Fibroblast of skin of left quadriceps (primary cell): ENCODE measurements at regions not wholly inside any gene's neighbourhood (a gene's known extent, or its start where the extent isn't known, plus 50 kb on each side); places are given as distances from the start of the nearest gene placed in this dataset.

Experiments
- DNase-seq, 2 experiments: peaks; one replicate each; pipeline ENCODE4 v3.0.0-alpha.2; 2013; ENCODE audit warnings: low read depth in 2 of 2

DNA sequence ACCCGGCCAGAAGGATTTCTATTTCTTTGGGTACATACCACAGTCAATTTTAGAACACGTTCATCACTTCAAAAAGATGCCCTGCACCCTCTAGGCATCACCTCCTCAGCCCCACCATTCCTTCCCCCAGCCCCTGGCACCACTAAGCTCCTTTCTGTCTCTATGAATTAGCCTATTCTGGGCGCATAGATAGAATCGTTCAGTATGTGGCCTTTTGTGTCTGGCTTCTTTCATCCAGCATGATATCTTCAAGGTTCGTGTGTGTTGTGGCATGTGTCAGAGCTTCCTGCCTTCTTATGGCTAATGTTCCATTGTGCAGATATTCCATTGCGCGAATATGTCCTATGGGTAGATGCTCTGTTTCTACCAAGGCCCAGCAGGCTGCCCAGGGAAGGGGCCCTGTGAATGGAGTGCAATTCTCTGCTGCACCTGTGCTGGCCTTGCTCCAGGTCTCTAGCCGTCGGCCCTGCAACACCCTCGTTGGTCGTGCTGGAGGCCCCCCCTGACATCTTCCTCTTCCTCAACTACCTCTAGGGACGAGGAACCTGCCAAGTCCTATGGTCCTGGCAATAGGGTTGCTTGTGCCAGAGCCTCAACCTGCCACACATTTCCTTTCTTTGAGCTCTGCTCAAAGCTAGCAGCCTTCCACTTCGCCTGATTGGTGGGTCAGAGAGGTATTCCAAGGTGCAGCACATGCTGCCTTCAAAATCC is 113.5 kb downstream of the RIPK4 start:
- no peak for DNase-seq

DNA sequence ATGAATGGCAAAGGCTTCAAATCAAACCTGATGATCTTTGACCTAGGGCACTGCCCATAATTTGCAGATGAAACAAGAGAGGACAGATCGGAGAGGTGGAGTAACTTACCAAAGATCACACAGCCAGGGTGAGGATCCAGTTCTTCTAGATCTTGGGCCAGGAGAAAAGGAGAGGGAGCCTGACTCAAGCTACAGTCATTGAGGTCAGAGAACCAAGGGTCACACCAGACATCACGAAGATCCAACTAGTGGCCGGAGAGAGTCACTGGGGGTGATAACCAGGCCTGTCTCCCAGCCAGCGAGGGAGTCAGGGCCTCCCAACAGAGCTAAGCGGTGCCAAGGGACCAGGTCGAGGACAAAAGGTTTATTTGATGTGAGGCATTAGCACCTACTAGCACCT is 115.0 kb downstream of the RIPK4 start:
- DNase-seq = no peak

DNA sequence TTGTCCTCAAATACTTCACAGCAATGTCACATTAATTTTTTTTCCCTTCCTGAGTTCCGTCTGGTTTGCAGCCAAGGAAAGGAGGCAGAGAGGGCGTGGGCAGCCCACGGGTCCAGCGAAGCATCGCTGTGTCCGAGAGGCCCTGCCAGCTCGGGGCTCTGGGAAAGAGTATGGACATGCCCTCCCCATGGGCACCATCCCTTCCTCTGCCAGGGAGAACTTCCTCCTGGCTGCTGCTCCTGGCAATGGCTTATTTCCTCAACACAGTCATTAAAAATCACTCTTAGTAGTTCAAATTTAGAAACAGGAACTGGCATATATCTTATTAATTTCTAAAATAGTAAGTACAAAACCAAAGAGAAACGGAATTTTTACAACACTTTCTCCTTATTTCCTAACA is 115.4 kb downstream of the RIPK4 start:
- DNase-seq = no peak

DNA sequence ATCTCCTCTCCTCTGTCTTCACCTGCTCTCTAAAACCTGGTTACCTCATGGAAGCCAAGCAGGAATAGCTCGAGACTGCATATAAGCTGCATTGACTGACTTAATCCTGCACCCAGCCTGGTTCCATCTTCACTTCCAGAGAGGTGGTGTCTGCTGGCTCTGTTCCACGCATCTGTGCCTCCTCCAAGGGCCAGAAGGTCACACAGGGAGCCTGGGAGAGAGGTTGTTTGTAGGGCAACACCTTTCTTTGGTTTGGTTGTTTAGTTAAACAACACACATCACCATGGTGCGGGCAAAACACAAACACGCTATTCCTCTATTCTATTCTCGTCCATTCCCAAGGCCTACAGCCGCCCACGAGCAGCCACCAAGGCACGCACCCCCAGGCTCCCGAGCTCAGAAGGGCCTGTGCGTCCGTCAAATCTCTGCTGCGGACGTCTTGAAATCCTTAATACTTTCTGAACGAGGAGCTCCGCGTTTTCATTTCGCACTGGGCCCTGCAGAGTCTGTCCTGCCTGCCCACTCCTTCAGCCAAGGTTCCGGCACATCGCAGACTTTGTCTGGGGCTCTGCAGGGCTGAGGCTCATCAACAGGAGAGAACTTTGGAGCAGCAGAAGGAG is 116.2 kb downstream of the RIPK4 start:
- DNase-seq = no peak

DNA sequence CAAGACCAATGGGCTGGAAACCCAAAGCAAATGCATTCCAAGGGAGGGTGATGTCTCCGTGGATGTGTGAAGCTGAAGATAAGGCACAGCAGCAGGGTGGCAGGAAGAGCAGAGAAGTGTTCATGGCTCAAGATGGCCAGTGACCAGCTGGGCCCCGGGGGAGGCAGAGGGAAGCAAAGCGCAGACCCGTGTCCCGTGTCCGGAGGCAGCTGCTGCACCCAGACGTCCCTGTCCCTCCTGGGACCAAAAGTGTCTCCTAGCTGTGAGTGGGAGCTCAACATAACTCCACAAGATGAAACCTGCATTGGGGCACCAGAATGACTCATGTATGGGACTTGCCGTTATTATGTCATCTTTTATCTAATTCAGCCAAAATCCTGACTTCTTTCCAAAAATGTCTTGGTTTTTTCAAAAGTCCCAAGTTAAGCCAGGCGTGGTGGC is 118.2 kb downstream of the RIPK4 start:
- DNase-seq = no peak

DNA sequence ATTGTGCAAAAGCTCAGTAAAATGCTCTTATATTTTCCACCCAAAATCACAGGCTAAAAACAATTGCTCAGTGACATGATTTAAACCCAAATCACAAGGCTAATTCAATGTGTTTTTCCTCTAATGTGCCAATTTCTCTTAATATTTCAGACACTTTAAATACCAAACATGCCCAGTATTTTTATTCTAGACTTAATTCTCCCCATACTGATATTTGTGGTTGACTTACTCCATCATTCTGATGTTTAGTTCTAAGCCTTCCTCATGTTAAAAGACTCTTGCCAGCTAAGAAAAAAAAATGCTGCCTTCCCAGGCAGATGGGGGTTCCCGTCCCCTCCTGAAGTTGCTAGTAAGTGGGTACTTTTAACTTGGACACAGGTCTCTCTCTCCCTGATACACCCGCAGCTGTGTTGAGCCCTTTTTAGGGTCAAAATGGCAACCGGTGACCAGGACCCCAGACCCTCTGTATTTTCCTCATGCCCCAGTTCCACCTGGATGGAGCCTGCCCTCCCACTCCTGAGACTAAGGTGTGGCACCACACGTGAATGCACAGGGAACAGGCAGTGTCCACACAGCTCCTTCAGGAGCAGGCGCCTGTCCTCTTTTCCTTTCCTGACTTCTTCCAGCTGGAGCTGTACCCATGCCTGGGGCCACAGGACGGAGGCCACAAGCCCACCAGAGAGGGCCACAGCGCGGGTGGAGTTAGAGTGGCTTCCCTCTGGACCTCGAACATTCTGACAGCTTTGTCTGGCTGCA is 118.9 kb downstream of the RIPK4 start:
- DNase-seq = no peak

DNA sequence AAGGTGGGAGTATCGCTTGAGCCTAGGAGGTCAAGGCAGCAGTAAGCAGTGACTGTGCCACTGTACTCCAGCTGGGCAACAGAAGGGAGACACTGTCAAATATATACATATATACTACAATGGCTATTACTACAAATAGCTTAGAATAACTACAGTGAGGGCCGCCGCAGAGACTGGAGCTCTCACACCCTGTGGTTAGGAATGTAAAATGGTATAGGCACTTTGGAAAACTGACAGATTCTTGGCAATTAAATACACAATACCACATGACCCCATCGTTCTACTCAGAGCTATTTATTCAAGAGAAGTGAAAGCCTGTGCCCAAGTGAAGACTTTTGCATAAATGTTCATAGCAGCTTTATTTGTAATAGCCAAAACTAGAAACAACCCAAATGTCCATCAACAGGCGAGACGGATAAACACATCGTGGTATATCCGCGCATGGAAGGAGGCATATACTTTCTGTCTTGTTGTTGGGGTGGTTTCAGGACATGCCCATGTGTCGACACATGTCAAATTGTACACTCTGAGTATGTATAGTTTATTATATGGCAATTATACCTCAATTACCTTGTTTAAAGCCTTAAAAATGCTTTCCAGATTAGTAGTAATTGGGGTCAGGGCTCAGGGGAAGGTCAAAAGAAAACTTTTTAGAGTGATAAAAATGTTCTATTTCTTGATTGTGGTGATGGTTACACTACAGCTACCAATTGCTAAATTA is 123.4 kb downstream of the RIPK4 start:
- no peak for DNase-seq

DNA sequence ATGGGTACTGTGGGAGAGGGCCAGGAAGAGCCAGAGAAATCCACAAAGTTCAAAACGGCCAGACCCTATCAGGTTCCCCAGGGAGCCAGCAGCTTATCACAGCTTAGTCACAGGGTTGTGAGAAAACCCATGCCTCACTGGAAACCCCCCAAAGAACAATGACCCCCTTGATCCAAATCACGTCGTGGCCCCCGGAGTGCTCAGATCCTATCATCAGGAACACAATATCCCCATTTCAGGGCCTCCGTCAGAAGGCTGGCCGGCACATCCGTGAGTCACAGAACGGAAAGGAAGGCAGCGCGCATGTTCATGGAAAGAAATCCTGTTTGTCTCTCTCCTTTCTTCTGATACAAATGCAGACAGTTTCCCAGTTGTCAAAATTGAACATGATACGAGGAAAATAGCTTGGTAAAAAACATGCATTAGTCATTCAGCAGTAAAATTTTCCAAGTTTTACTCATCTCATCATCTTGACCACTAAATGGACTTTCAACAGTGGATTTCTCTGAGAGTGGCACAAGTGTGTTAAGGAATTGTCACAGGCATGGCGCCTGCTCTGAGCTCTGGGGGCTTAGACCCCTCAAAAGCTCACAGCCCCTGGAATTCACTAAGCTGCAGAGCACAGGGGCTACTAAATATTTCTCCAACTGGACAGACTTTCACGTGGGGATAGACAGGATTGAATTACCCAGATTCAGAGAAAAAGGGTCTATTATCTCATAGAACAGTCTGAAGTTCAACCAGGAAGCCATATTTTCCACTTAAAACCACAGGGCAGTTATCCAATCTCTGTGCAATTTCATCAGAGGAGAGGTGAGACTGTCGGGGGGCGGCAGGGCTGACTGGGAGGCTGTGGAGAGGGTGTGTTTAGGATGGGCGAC is 124.8 kb downstream of the RIPK4 start:
- DNase-seq = peak; percentile 87 to 88

DNA sequence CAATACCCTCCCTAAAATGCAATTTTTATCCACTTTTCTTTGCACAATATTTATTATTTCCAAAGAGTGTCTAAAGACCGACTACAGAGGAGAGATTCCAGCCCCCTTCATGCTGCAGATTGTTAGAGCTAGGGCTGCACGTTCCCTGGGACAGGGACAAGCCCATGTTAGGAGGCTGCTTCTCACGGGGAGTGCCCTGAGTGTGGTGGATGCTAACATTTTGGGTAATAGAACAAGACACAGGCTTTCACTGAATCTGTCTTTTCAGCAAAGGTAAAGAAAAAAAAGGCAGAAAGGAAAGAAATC is 125.4 kb downstream of the RIPK4 start:
- DNase-seq = no peak

DNA sequence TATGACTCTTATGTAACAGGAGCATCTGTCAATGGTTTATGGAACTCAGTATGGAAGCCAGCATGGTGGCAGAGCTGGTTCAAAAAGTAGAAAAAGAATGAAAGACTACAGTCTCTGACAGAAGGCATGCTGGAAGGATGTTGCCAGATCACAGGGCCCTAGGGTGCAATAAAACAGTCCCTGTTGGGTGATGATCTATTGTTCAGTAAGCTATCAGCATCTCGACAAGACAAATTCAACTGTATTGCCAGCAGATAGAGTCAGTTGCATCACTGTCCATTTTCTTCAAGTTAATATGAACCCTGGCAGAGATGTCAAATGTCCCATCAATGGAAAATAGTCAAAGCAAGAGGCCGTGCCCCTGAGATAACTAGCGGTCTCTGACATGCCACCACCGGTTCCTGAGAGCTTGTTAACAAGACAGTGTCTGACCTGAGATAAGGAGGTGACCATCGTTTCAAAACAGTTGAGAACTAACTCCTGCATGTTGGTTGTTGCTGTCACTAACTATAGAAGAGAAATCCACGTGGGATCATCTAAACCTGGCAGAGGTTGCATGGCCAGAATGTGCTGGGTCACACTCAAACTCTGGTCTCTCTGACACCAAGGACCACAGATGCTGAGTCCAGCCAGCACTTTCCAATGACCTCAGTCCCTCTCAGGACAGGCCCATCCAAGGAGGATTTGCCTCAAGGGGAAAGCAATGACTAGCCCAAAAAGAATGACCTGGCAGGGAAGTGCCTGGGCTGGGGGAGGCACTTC is 125.9 kb downstream of the RIPK4 start:
- DNase-seq = no peak

DNA sequence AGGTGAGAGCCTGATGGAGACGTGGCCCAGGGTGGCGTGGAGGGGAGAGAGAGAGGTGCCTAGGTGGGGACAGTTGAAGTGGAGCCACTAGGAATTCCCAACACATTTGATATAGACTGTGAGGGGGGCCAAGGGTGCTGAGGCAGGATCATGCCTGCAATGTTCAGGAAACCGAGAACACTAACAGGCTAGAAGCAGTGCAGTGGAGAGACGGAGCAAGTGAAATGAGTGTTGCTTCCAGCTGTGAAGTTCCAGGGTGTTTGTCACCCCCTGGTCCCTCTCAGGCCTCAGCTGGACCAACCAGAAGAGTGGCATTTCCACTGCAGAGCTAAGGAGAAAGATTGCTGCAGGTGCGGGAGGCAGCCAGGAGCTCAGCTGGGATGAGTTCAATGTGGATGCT is 127.1 kb downstream of the RIPK4 start:
- no peak for DNase-seq

DNA sequence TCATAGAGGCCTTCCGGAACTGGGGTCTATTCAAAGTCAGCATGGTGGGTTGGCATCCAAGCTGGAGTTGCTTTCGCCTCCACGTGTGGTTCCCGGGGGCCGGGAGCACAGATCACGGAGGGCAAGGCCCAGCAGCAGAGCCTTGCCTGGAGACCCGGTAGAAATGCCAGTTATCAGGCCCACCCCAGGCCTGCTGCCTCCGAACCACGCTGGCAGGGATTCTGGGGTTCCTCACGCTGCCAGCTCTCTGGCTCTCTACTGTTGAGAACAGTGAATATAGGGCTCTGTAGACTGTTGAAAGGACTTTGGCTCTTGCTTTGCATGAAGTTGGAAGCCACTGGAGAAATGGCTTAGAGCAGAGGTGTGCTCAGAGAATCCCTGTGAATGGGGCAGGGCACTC is 127.5 kb downstream of the RIPK4 start:
- DNase-seq = no peak

DNA sequence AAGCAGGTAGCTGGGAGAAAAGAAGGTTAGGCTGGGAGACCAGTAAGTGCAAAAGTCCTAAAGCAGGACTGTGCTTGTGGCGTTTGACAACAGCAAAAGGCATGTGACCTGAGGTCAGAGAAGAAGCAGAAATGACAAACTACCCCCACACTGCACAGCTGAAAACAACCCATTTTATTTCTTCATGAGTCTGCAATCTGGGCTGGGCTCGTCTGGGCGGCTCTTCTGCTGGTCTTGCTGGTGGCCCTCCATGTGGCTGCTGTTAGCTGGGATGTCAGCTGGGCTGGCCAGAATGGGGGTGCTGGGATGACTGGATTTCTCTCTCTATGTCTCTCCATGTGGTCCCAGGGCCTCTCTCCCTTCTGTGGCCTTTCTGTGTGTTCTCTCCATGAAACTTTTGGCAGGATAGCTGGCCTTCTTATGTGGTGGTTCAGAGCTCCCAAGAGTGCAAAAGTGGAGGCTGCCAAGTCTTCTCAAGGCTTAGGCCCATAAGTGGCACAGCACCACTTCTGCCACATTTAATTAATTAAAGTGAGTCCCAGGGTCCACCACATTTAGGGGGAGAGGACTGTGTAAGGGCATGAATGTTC is 128.6 kb downstream of the RIPK4 start:
- DNase-seq = no peak

DNA sequence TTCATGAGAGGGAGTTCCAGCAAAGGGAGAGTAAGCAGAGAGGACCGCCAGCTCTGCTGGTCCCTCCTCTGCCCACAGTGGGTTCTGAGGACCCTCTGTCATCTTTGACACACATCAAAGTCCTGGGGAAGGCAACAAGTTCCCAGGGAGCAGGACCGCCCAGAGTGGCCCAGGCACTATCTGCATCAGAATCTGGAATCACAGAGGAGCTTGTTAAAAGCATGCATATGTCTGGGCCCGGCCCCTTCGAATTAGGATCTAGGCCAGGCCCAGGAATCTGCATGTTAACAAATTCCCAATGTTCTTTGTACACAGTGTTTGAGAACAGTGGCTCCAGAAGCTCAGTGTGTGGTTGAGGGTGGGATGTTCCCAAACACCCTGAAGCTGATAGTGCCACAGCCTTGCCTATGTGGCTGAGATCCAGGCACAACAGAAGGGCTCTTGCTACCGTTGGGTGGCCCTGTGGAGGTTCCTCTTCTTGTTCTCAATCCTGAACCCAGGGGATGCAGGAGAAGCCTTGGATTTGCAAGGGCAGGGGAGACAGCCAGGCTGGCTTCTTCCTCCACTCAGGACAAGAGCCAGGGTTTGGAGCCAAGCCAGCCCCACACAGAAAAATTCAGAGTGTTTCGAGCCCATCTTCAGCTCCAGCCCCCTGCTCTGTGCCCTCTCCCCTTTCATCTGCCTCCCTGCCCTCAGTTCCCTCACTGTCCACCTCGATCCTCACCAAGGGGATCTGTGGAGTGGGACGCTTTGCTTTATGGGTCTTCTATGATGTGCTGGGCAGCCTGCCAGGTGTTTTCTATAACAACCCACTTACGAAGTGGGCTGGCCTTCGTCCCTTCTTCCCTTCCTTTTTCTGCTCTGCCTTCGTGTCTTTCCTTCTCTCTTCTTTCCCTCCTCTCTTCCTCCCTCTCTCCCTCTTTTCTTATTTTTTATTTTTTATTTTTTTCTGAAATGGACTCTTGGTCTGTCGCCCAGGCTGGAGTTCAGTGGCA is 129.0 kb upstream of the TMPRSS2 start:
- no peak for DNase-seq

DNA sequence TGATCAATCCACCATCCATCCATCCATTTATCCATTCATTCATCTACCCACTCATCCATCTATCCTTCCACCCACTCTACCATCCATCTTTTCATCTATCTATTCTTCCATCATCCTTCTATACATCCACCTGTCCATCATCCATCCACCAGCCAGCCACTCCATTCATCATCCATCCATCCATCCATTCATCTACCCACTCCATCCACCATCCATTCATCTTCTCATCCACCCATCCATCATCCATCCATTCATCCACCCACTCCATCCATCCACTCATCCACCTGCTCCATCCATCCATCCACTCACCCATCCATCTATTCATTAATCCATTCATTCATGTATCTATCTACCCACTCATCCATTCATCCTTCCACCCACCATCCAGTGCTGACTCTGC is 127.9 kb upstream of the TMPRSS2 start:
- no peak for DNase-seq

DNA sequence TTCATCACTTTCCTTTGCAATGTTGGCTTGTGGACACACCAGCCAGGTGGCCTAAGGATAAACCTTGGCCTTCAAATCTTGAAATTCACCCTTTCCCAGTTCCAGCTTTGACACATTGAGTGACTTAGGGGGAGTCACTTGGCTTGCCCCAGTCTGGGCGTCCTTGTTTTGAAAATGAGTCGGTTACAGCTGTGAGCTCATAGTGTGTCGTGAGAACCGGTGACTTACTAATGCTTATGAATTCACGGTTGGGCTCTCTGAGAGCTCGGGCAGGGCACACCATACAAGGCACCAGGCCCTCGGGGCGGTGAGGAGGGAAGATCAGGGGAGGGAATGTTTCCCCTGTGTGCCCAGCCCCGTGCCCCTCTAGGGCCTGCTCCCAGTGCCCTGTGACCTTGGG is 126.9 kb upstream of the TMPRSS2 start:
- no peak for DNase-seq

DNA sequence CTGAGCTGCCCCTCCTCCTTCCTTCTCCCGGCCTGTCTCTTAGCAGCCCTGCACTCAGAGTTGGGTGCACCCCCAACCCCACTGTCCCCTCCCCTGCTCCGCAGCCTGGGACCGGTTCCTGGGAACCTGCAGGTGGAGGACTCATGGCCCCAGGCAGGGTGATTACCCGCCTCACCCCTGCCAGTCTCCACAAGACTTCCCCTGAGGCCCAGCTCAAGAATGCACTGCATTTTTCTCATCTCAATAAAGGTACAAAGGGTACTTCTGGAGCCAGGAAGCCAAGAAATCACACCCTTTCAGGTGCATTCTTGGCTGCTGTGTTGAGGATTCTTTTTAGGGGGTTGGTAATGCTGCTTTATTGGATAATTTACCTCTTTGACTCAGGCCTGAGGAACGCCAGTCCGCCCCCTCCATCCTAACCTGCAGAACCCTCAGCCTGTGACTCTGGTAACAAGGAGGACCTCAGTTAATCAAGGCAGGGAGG is 126.3 kb upstream of the TMPRSS2 start:
- DNase-seq = no peak

DNA sequence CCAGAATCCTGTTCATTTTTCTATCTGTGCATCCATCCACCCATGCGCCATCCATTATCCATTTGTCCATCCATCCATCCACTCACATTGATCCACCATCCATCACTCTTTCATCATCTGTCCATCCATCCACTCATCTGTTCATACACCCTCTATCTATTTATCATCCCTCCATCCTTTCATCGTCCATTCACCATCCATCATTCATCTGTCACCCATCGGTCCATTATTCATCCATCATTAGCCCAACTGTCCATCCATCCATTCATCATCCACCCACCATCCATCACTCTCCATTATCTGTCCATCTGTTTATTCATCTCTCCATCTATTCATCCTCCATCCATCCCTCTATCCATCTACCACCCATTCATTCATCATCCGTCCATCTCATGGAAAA is 125.7 kb upstream of the TMPRSS2 start:
- DNase-seq = no peak
